Gastroesophageal sphincter (tissue), 4 donors: ENCODE measurements at regions not wholly inside any gene's neighbourhood (a gene's known extent, or its start where the extent isn't known, plus 50 kb on each side); places are given as distances from the start of the nearest gene placed in this dataset.
"Not testable (repeated sequence)": the region's sequence is repeated elsewhere in the genome, so short reads cannot be mapped to it uniquely, and the experiment has no call there.

Experiments
- ATAC-seq: fragments of 150-250 bp; one replicate; pipeline ENCODE4 v1.9.1; 2016; ENCODE audit warnings: mild to moderate bottlenecking, moderate library complexity
- H3K27ac ChIP-seq, 4 donors: fragments of 200-600 bp; sonication (generic) in 3 of 4; 1 replicate in 3 of 4; 2 replicates in 1 of 4; pipeline ENCODE4 v1.5.1; 2016 to 2019
- H3K27me3 ChIP-seq: fragments of 200-600 bp; sonication (generic); one replicate; pipeline ENCODE4 v1.5.1; 2019
- H3K36me3 ChIP-seq, 2 donors: fragments of 200-600 bp; sonication (generic); one replicate each; pipeline ENCODE4 v1.5.1; 2019; ENCODE audit warnings: control low read depth in 1 of 2
- H3K4me1 ChIP-seq, 3 donors: fragments of 200-600 bp; sonication (generic); 1 replicate in 2 of 3; 2 replicates in 1 of 3; pipeline ENCODE4 v1.5.1; 2016 to 2019; ENCODE audit warnings: control low read depth in 2 of 3
- H3K4me3 ChIP-seq, 2 donors: fragments of 200-600 bp; sonication (generic); one replicate each; pipeline ENCODE4 v1.5.1; 2019; ENCODE audit warnings: mild to moderate bottlenecking in 1 of 2, moderate library complexity in 1 of 2
- H3K9me3 ChIP-seq, 3 donors: fragments of 200-600 bp; sonication (generic); one replicate each; pipeline ENCODE4 v1.5.1; 2017 to 2019; ENCODE audit warnings: control low read depth in 2 of 3
- EP300 ChIP-seq: sonication (generic); formaldehyde crosslinking; IDR thresholded peaks from one replicate; pipeline ENCODE4 v1.6.1; 2017; ENCODE audit warnings: antibody characterized with exemption, mild to moderate bottlenecking
- POLR2A ChIP-seq, 2 donors: fragments of 450-650 bp; IDR thresholded peaks; one replicate each; pipeline ENCODE4 v1.6.1; 2017; ENCODE audit warnings: antibody characterized with exemption in 2 of 2, mild to moderate bottlenecking in 2 of 2, moderate library complexity in 1 of 2
- POLR2AphosphoS5 ChIP-seq: sonication (generic); formaldehyde crosslinking; IDR thresholded peaks from one replicate; pipeline ENCODE4 v1.6.1; 2017; ENCODE audit warnings: antibody characterized with exemption
- WGBS, 2 donors: methylation state at CpG; one replicate each; pipeline ENCODE4 v1.1.5; 2018; ENCODE audit warnings: low coverage in 1 of 2; 5-methylcytosine and 5-hydroxymethylcytosine counted together
- TF ChIP-seq, protein P1 (sequence below), 4 experiments: fragments of 200-600 bp in 2 of 4; fragments of 450-650 bp in 2 of 4; sonication (generic) in 1 of 4; IDR thresholded peaks; one replicate each; pipeline ENCODE4 v1.5.1; 2017 to 2019; ENCODE audit warnings: antibody characterized with exemption in 4 of 4, mild to moderate bottlenecking in 2 of 4, moderate library complexity in 2 of 4

DNA sequence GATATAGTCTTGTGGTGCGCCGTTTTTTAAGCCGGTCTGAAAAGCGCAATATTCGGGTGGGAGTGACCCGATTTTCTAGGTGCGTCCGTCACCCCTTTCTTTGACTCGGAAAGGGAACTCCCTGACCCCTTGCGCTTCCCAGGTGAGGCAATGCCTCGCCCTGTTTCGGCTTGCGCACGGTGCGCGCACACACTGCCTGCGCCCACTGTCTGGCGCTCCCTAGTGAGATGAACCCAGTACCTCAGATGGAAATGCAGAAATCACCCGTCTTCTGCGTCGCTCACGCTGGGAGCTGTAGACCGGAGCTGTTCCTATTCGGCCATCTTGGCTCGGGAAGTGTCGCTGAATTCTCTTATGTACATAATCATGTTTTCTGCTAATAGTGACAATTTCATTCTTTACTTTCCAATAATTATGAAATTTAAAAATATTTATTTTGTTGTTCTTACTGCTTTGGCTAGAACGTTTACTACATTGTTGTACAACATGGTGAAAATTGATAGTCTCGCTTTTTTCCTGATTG is 61.2 kb upstream of the MINDY3 start:
- ATAC-seq, H3K36me3 ChIP-seq, H3K4me1 ChIP-seq, H3K4me3 ChIP-seq, H3K27ac ChIP-seq, H3K27me3 ChIP-seq: not testable (repeated sequence)
- 93 to 100% methylated on average over 4 to 14 of the region's 28 CpGs for WGBS, 2 donors
- H3K9me3 ChIP-seq, result peaks cover 0 to 19% (median 0%) of the 10 kb centered on the region in 3 donors

DNA sequence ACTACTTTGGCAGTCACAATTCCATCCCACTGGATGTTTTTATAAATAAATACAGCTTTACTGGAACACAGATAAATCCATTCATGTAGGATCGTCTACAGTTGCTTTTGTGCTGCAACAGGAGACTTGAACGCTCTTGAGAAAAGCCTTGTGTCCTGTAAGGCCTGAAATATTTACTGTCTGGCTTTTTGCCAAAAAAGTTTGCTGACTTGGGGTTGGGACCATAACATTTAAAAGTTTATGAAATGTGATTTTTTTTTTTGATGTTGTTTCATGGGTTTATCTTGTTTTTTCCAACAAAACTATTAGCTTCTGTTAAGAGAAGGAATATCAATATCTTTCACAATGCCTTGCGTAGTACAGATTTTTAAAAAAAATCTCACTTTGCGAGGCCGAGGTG is 71.1 kb upstream of the MINDY3 start:
- Histone ChIP-seq H3K4me3 (no peak overlapping the region), H3K4me1 (no peaks in the 10 kb centered on the region), H3K9me3 (peaks cover 0 to 4% (median 0%) of the 10 kb centered on the region in 3 donors), H3K27me3 (no peaks in the 10 kb centered on the region), H3K36me3 (no peaks in the 10 kb centered on the region), H3K27ac (no peak overlapping the region)
- TF ChIP-seq, protein P1, sequence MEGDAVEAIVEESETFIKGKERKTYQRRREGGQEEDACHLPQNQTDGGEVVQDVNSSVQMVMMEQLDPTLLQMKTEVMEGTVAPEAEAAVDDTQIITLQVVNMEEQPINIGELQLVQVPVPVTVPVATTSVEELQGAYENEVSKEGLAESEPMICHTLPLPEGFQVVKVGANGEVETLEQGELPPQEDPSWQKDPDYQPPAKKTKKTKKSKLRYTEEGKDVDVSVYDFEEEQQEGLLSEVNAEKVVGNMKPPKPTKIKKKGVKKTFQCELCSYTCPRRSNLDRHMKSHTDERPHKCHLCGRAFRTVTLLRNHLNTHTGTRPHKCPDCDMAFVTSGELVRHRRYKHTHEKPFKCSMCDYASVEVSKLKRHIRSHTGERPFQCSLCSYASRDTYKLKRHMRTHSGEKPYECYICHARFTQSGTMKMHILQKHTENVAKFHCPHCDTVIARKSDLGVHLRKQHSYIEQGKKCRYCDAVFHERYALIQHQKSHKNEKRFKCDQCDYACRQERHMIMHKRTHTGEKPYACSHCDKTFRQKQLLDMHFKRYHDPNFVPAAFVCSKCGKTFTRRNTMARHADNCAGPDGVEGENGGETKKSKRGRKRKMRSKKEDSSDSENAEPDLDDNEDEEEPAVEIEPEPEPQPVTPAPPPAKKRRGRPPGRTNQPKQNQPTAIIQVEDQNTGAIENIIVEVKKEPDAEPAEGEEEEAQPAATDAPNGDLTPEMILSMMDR (IDR thresholded peaks at IDR 0.05), result no peak
- WGBS, 2 donors, result 63 to 74% methylated on average over 3 to 5 of the region's 5 CpGs
- no peak for ATAC-seq

DNA sequence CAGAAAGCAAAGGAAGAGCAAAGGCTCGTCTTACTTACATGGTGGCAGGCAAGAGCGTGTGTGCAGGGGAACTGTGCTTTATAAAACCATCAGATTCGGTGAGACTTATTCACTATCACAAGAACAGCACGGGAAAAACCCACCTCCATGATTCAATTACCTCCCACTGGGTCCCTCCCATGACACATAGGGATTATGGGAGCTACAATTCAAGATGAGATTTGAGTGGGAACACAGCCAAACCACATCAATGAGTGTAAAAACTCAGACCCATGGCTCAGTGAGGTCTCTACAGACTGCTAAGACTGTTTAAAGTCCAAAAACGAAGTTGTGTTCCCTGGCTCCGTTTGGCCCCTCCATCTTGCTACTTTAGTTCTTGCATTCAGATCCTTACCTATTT is 79.2 kb upstream of the MINDY3 start:
- not testable (repeated sequence) for H3K27me3 ChIP-seq, H3K27ac ChIP-seq, ATAC-seq, H3K4me1 ChIP-seq, H3K36me3 ChIP-seq, H3K4me3 ChIP-seq, H3K9me3 ChIP-seq
- 62 to 74% methylated on average over 6 of the region's 6 CpGs for WGBS, 2 donors

DNA sequence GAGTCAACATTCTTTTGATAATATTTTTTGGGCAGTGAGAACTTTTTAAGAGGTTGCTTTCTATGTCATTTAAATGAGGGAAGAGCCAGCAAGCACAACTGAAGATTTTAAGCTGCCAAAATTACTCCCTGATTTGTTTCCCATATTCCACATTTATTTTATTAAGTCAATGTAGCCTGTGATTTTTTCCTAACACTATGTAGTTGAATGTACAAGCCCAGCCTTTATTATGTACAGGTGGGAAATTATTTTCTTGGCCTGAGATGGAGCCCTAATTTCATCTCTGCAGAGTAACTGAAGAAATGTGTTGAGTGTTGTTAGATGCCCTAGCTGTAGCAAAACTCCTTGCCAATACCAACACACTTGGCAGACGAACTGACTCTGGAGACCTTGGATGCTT is 83.1 kb upstream of the MINDY3 start:
- WGBS, 2 donors, result 20 to 64% methylated on average over 1 of the region's 1 CpG
- Histone ChIP-seq H3K27me3 (peaks cover 9% of the 10 kb centered on the region), H3K4me3 (no peak overlapping the region), H3K4me1 (no peaks in the 10 kb centered on the region), H3K9me3 (peaks cover 0 to 8% (median 0%) of the 10 kb centered on the region in 3 donors), H3K27ac (no peak overlapping the region), H3K36me3 (no peaks in the 10 kb centered on the region)
- TF ChIP-seq POLR2A (IDR thresholded peaks at IDR 0.05) (no peak), POLR2AphosphoS5 (no peak), EP300 (no peak)
- TF ChIP-seq, protein P1 (IDR thresholded peaks at IDR 0.05), result no peak
- ATAC-seq, result no peak

DNA sequence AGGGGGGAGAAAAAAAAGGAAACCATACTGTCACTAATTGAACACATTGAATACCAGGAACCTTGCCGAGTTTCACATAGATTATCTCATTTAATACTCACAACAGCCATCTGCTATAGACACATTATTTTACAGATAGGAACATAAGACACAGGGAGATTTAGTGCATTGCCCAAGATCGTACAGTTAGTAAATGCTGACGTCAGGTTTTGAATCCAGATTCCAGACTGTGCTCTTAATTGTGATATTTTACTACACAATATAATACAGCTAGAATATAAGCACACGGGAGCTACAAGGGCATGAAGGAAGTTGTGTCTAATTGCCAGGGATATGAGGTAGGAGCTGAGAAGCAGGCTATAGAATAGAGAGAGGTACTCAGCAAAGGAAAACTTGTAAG is 93.9 kb upstream of the MINDY3 start:
- Histone ChIP-seq H3K4me1 (no peaks in the 10 kb centered on the region), H3K36me3 (no peaks in the 10 kb centered on the region), H3K27me3 (no peaks in the 10 kb centered on the region), H3K4me3 (no peak overlapping the region), H3K27ac (no peak overlapping the region), H3K9me3 (no peaks in the 10 kb centered on the region)
- TF ChIP-seq, protein P1 (IDR thresholded peaks at IDR 0.05), result no peak
- TF ChIP-seq EP300 (no peak), POLR2AphosphoS5 (no peak), POLR2A (IDR thresholded peaks at IDR 0.05) (no peak)
- ATAC-seq, result no peak
- 78 to 87% methylated on average over 4 of the region's 4 CpGs for WGBS, 2 donors

DNA sequence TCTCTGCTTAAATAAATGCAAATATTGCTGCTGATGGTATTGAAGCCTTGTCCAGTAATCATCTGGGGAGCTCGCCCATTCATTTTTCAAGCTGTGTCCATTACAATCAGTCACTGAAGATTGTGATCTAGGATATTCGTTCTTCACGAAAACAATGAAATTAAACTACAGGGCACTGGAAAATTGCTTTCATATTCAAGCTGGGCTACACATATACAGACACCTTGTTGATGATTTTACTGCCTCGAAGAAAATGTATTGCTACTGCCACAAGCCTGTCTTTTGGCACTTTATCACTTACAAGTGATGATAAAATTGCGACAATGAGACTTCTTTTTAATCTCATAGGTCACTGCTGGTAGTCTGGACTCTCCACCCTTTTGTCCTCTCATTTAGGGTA is 100.0 kb upstream of the MINDY3 start:
- no peak for ATAC-seq
- Histone ChIP-seq H3K27me3 (no peaks in the 10 kb centered on the region), H3K4me3 (no peak overlapping the region), H3K27ac (no peak overlapping the region), H3K4me1 (no peaks in the 10 kb centered on the region), H3K9me3 (no peaks in the 10 kb centered on the region), H3K36me3 (no peaks in the 10 kb centered on the region)
- no peak for TF ChIP-seq POLR2A (IDR thresholded peaks at IDR 0.05)
- 21 to 46% methylated on average over 5 of the region's 5 CpGs for WGBS, 2 donors

DNA sequence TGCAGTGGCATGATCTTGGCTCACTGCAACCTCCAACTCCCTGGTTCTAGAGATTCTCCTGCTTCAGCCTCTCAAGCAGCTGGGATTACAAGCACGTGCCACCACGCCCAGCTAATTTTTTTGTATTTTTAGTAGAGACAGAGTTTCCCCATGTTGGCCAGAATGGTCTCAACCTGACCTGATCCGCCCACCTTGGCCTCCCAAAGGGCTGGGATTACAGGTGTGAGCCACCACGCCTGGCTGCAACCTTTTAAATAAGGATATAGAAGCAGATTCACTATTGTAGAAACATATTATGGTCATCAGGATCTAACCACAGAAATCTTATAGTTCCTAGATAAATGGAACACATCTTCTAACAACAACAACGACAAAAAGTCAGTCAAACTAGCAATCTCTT is 112.4 kb upstream of the MINDY3 start:
- not testable (repeated sequence) for ATAC-seq, H3K4me3 ChIP-seq, H3K9me3 ChIP-seq, H3K27ac ChIP-seq, H3K36me3 ChIP-seq, H3K4me1 ChIP-seq, H3K27me3 ChIP-seq
- WGBS, 2 donors, result 85 to 100% methylated on average over 3 of the region's 5 CpGs
